Psoas muscle (tissue), 7 donors: ENCODE measurements at regions not wholly inside any gene's neighbourhood (a gene's known extent, or its start where the extent isn't known, plus 50 kb on each side); places are given as distances from the start of the nearest gene placed in this dataset.
A peak's percentile ranks its signal among the peaks of the same experiment; 100 is the strongest.

Experiments used
- ATAC-seq, 4 donors: fragments of 200-7000 bp; cut with Tn5 transposase; one replicate each; pipeline ENCODE4 v1.9.1; 2020; ENCODE audit warnings: moderate library complexity in 3 of 4, mild to moderate bottlenecking in 2 of 4
- DNase-seq, 2 donors: peaks; one replicate each; pipeline ENCODE4 v3.0.0-alpha.2; 2020
- H3K27ac ChIP-seq: fragments of 200-600 bp; one replicate; pipeline ENCODE4 v1.8.0; 2022
- H3K27me3 ChIP-seq, 3 donors: fragments of 200-600 bp in 1 of 3; one replicate each; pipeline versions ENCODE4 v1.6.1 to v1.8.0; 2013 to 2022; ENCODE audit warnings: low read length in 2 of 3, mild to moderate bottlenecking in 2 of 3, moderate library complexity in 1 of 3; ENCODE audit not compliant: insufficient read depth in 3 of 3
- H3K36me3 ChIP-seq, 2 donors: fragments of 200-600 bp in 1 of 2; one replicate each; pipeline versions ENCODE4 v1.6.1 to v1.8.0; 2013 to 2022; ENCODE audit warnings: low read depth in 1 of 2, mild to moderate bottlenecking in 1 of 2, moderate library complexity in 1 of 2; ENCODE audit not compliant: insufficient read depth in 1 of 2
- H3K4me1 ChIP-seq: fragments of 200-600 bp; one replicate; pipeline ENCODE4 v1.8.0; 2022
- H3K4me3 ChIP-seq: fragments of 200-600 bp; one replicate; pipeline ENCODE4 v1.8.0; 2022; ENCODE audit warnings: mild to moderate bottlenecking
- H3K9me3 ChIP-seq: fragments of 200-600 bp; one replicate; pipeline ENCODE4 v1.8.0; 2022
- CTCF ChIP-seq: fragments of 200-600 bp; IDR thresholded peaks from one replicate; pipeline ENCODE4 v1.8.0; 2022; ENCODE audit warnings: antibody characterized with exemption
- WGBS, 3 donors: extraction: QIAGEN DNeasy Blood & Tissue Kit; methylation state at CpG; one replicate each; pipeline versions ENCODE4 v1.1.6 to v1.1.7; 2013; 5-methylcytosine and 5-hydroxymethylcytosine counted together
- intact Hi-C, 2 donors: fragments of 100-400 bp; cut with DNase I; formaldehyde crosslinking; loops; one replicate each; pipeline versions ENCODE4 v1.11.0 to v1.14.2; 2022
- donor health status: healthy with polysubstance abuse.
- donor health status: DM: no; HTN: no; CAD: no; lungs with moderate emphysema.
- donor health status: Bipolar disorder and iron deficiency.
- donor health status: healthy.
- donor health status: DM: yes; HTN: yes; CAD: no.
- donor health status: DM: no; HTN: no; CAD: no.
- donor health status: DM: yes; HTN: yes; CAD: no.

GRCh38 chr3:190213727-190214126 lies 93.0 kb upstream of the P3H2 start:
- no peaks in the 10 kb centered on the region for H3K4me1 ChIP-seq
- ATAC-seq (no peak), DNase-seq (no peak)
- H3K27me3 ChIP-seq = no peaks in the 10 kb centered on the region
- TF ChIP-seq CTCF = no peak
- intact Hi-C loops = no loop called here
- no peaks in the 10 kb centered on the region for H3K36me3 ChIP-seq
- no peaks in the 10 kb centered on the region for H3K9me3 ChIP-seq
- H3K27ac ChIP-seq = no peak overlapping the region
- no peak overlapping the region for H3K4me3 ChIP-seq

GRCh38 chr3:190210608-190211007 lies 89.9 kb upstream of the P3H2 start:
- Histone ChIP-seq H3K9me3 (no peaks in the 10 kb centered on the region), H3K4me1 (no peaks in the 10 kb centered on the region), H3K27ac (no peak overlapping the region), H3K27me3 (no peaks in the 10 kb centered on the region), H3K4me3 (no peak overlapping the region), H3K36me3 (no peaks in the 10 kb centered on the region)
- DNase-seq (no peak), ATAC-seq (no peak)
- intact Hi-C loops = no loop called here
- 93 to 98% (median 93%) methylated on average over 1 of the region's 1 CpG for WGBS, 3 donors
- no peak for TF ChIP-seq CTCF

- no peaks in the 10 kb centered on the region for H3K9me3 ChIP-seq
- DNase-seq = no peak
- no peaks in the 10 kb centered on the region for H3K27me3 ChIP-seq
- no peak for TF ChIP-seq CTCF
- ATAC-seq = no peak
- H3K4me1 ChIP-seq = no peaks in the 10 kb centered on the region
- no peaks in the 10 kb centered on the region for H3K36me3 ChIP-seq
- intact Hi-C loops = no loop called here
- WGBS, 3 donors = 39 to 93% (median 44%) methylated on average over 1 of the region's 1 CpG
- no peak overlapping the region for H3K27ac ChIP-seq
- no peak overlapping the region for H3K4me3 ChIP-seq
These were observed 88.8 kb upstream of the P3H2 start for GRCh38 chr3:190209533-190209932.

- WGBS, 3 donors = 93 to 97% (median 96%) methylated on average over 1 of the region's 1 CpG
- no peaks in the 10 kb centered on the region for H3K27me3 ChIP-seq
- DNase-seq (no peak), ATAC-seq (no peak)
- no peaks in the 10 kb centered on the region for H3K36me3 ChIP-seq
- intact Hi-C loops = no loop called here
- no peak for TF ChIP-seq CTCF
- H3K9me3 ChIP-seq = no peaks in the 10 kb centered on the region
- H3K4me1 ChIP-seq = no peaks in the 10 kb centered on the region
- H3K4me3 ChIP-seq = no peak overlapping the region
- H3K27ac ChIP-seq = no peak overlapping the region
These were observed 87.5 kb upstream of the P3H2 start for GRCh38 chr3:190208196-190208595.

- ATAC-seq = peak in 1 of 4 donors; percentile 56
- intact Hi-C loops = no loop called here
These were observed 85.0 kb upstream of the P3H2 start for GRCh38 chr3:190205739-190206138.

More at GRCh38 chr3:190205739-190206138, 85.0 kb upstream of the P3H2 start:
- no peaks in the 10 kb centered on the region for H3K4me1 ChIP-seq
- no peak overlapping the region for H3K27ac ChIP-seq
- no peaks in the 10 kb centered on the region for H3K36me3 ChIP-seq
- DNase-seq = no peak
- no peaks in the 10 kb centered on the region for H3K9me3 ChIP-seq
- H3K27me3 ChIP-seq = no peaks in the 10 kb centered on the region
- TF ChIP-seq CTCF = no peak
- 69 to 82% (median 75%) methylated on average over 1 of the region's 1 CpG for WGBS, 3 donors
- no peak overlapping the region for H3K4me3 ChIP-seq
